ENCODE measurements at regions not wholly inside any gene's neighbourhood (a gene's known extent, or its start where the extent isn't known, plus 50 kb on each side); places are given as distances from the start of the nearest gene placed in this dataset.
A peak's percentile ranks its signal among the peaks of the same experiment; 100 is the strongest.
"Not testable (repeated sequence)": the region's sequence is repeated elsewhere in the genome, so short reads cannot be mapped to it uniquely, and the experiment has no call there.

DNA sequence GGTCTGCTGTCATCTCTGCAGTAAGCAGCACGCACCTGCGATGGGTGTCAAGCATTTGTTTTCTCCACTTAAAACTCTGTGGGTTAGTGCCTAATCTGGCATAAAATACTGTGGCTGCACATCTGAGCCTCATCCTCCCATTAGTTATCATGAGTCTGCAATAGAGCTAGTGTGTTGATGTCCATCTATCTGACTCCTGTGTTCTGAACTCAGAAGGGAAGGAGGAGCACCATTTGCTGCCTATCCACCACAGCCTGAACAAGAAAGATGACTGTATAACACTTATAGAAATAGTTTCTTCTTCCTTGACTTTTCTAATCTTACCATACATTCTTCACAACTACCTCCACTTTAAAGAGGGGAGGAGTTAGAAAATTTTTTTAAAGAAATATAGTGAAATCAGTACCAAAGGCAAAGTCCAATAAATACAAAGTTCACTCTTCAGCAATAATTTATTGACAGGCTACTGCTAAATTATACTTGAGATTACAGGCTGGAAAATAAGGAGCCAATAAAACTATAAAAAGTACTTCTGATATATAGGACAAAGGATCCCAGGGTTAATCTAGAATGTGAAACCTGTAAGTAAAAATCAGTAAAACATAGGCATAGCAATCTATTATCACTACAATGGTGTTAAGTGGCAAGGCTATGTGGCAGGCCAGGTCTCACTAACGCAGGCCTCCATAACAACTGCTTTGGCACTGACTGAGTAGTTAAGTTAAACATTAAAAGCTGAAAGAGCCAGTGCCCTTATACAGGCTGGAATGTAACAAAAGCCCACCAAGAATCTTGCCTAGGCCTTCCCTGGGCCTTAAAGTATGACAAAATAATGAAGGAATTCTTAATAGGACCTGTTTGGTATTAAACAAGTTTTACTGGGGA lies 70.2 kb downstream of the LGALS9C start:
- not testable (repeated sequence) for FAIRE-seq

- FAIRE-seq = not testable (repeated sequence)
Measured at GRCh38 chr17:18557086-18557485, 80.5 kb downstream of the LGALS9C start.

DNA sequence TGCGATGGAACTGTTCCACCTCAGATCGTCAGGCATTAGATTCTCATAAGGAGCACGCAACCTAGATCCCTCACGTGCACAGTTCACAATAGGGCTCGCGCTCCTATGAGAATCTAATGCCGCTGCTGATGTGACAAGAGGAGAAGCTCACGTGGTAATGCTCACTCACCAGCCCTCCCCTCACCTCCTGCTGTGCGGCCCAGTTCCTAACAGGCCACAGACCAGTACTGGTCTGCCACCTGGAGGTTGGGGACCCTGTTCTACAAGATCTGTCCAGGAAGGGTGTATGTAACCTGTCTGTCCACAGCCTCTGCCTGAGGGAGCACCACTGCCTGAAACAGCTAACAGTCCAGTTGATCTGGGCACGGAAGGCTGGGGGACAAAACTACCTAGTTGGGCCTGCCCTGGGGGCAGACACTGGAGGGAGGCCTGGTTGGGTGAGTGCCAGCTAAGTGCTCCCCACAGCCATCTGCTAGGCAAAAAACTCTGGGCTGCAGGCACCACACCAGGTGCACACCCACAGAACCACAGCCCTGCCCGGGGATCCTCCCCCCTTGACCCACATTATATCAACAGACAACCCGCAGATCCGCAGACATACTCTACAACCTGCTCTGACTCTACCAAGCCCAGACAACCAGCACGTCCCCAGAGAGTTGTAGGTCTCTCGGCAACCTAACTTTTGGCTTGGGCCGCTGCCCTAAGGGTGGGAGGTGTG lies 80.7 kb downstream of the TBC1D28 start:
- FAIRE-seq = not testable (repeated sequence)

GRCh38 chr17:18564099-18564448 lies 80.1 kb downstream of the TBC1D28 start:
- FAIRE-seq = not testable (repeated sequence)

DNA sequence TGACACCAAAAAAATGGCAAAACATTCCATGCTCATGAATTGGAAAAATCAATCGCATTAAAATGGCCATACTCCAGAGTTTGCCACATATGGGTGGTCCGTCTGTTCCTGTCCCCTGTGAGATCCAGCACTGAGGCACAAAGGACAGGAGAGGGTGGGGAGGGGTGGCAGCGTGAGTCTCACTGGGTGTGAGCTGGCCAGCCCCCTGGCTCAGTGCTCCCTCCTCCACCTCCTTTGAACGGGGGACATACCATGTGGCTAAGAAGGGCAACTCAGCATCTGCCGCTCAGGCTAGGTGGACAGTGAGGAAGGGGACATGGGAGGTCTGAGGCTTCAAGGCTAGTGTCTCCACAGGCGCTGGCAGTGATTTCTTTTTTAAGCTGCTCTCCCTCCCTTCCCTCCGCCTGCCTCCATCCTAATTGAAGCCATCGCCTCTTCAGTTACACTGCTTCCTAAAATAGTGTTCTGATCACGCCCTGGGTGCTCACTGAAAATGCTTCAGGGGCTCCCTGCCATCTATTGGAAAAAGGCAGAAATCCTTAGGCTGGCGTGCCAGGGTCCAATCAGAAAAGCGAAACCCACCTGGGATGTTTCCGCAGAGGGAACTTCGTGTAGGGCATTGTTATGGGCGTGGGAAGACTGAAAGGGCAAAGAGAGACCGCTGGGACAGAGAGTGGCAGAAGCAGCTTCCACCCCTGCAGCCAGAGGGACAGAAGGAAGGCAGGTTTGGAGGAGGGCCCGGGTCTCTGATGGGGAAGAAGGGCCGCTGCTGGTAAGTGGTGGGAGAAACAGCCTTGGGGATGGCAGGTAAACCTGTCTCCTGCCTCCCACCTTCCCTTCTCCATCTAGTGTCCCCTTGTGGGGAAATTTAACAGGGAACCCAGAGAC lies 75.8 kb downstream of the TBC1D28 start:
- FAIRE-seq = not testable (repeated sequence)

- peak; percentile 70 for FAIRE-seq
Measured at GRCh38 chr17:18569489-18569913, 74.7 kb downstream of the TBC1D28 start.

DNA sequence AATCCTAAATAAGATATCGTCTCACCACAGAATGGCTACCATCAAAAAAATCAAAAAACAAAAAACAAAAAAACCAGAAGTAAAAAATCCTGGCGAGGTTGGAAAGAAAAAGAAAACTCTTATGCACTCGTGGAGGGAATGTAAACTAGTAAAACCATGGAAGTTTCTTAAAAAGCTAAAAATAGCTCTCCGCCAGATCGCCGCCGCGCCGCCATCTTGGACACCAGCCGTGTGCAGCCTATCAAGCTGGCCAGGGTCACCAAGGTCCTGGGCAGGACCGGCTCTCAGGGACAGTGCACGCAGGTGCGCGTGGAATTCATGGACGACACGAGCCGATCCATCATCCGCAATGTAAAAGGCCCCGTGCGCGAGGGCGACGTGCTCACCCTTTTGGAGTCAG lies 71.7 kb downstream of the TBC1D28 start:
- not testable (repeated sequence) for FAIRE-seq

- not testable (repeated sequence) for FAIRE-seq
Measured at GRCh38 chr17:18574137-18574536, 70.1 kb downstream of the TBC1D28 start.

Data from islet of Langerhans (tissue), 1 donor.